DOHH2 (cell line): ENCODE measurements at regions not wholly inside any gene's neighbourhood (a gene's known extent, or its start where the extent isn't known, plus 50 kb on each side); places are given as distances from the start of the nearest gene placed in this dataset.

Experiments used
- H3F3A ChIP-seq: fragments of 200-600 bp; sonication (generic), shearing (Covaris generic); 2 replicates; pipeline ENCODE4 v1.6.0; 2016; ENCODE audit warnings: antibody characterized with exemption, mild to moderate bottlenecking; ENCODE audit not compliant: control insufficient read depth, insufficient read depth
- H3K27ac ChIP-seq: fragments of 200-600 bp; sonication (generic); 2 replicates; pipeline ENCODE4 v1.5.1; 2014; ENCODE audit warnings: low read depth, mild to moderate bottlenecking, low read length, moderate library complexity
- H3K27me3 ChIP-seq: fragments of 200-600 bp; sonication (generic); 2 replicates; pipeline ENCODE4 v1.6.1; 2014; ENCODE audit warnings: mild to moderate bottlenecking, low read length, mixed read lengths; ENCODE audit not compliant: control insufficient read depth
- H3K36me3 ChIP-seq: fragments of 200-600 bp; sonication (generic); 2 replicates; pipeline ENCODE4 v1.6.1; 2014; ENCODE audit warnings: mild to moderate bottlenecking, low read length, moderate library complexity, mixed read lengths; ENCODE audit not compliant: control insufficient read depth
- H3K4me1 ChIP-seq: fragments of 200-600 bp; sonication (generic); 2 replicates; pipeline ENCODE4 v1.6.1; 2014; ENCODE audit warnings: mild to moderate bottlenecking, low read length, mixed read lengths; ENCODE audit not compliant: control insufficient read depth
- H3K4me2 ChIP-seq: fragments of 200-600 bp; sonication (generic); 2 replicates; pipeline ENCODE4 v1.6.0; 2014; ENCODE audit warnings: mild to moderate bottlenecking, low read length, moderate library complexity
- H3K4me3 ChIP-seq: fragments of 200-600 bp; sonication (generic); 2 replicates; pipeline ENCODE4 v1.5.1; 2014; ENCODE audit warnings: mild to moderate bottlenecking, low read length, mixed read lengths
- H3K79me2 ChIP-seq: fragments of 200-600 bp; sonication (generic); 2 replicates; pipeline ENCODE4 v1.6.1; 2014; ENCODE audit warnings: mild to moderate bottlenecking, low read length, mixed read lengths; ENCODE audit not compliant: control insufficient read depth
- H3K9me2 ChIP-seq: fragments of 200-600 bp; sonication (generic); replicated peaks from 2 replicates; pipeline ENCODE4 v1.6.1; 2014; ENCODE audit warnings: mild to moderate bottlenecking, low read length, mixed read lengths; ENCODE audit not compliant: control insufficient read depth
- H3K9me3 ChIP-seq: fragments of 200-600 bp; sonication (generic); 2 replicates; pipeline ENCODE4 v1.6.1; 2014; ENCODE audit warnings: antibody characterized with exemption, low read length, mixed read lengths; ENCODE audit not compliant: control insufficient read depth, insufficient read depth
- H4K20me1 ChIP-seq: fragments of 200-600 bp; sonication (generic); 2 replicates; pipeline ENCODE4 v1.6.0; 2014; ENCODE audit warnings: low read depth, mild to moderate bottlenecking, antibody characterized with exemption, low read length, moderate library complexity; ENCODE audit not compliant: control insufficient read depth, insufficient read depth
- EZH2phosphoT487 ChIP-seq: fragments of 200-600 bp; sonication (generic); IDR thresholded peaks from 2 replicates; pipeline ENCODE4 v1.6.1; 2017; ENCODE audit warnings: borderline replicate concordance, mild to moderate bottlenecking, antibody characterized with exemption, low read length, moderate library complexity, mixed read lengths
- TF ChIP-seq, protein P1 (sequence below): fragments of 200-600 bp; sonication (generic); IDR thresholded peaks from one replicate; pipeline ENCODE4 v1.5.1; 2014; ENCODE audit warnings: antibody characterized with exemption, mild to moderate bottlenecking, low read depth, low read length; ENCODE audit not compliant: poor library complexity, severe bottlenecking

GRCh38 chr7:81887098-81888090, 117.5 kb upstream of the HGF start:
- H3K4me3 ChIP-seq: no peak overlapping the region
- H3K9me3 ChIP-seq: no peaks in the 10 kb centered on the region
- TF ChIP-seq, protein P1, sequence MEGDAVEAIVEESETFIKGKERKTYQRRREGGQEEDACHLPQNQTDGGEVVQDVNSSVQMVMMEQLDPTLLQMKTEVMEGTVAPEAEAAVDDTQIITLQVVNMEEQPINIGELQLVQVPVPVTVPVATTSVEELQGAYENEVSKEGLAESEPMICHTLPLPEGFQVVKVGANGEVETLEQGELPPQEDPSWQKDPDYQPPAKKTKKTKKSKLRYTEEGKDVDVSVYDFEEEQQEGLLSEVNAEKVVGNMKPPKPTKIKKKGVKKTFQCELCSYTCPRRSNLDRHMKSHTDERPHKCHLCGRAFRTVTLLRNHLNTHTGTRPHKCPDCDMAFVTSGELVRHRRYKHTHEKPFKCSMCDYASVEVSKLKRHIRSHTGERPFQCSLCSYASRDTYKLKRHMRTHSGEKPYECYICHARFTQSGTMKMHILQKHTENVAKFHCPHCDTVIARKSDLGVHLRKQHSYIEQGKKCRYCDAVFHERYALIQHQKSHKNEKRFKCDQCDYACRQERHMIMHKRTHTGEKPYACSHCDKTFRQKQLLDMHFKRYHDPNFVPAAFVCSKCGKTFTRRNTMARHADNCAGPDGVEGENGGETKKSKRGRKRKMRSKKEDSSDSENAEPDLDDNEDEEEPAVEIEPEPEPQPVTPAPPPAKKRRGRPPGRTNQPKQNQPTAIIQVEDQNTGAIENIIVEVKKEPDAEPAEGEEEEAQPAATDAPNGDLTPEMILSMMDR: no peak
- no peak for TF ChIP-seq EZH2phosphoT487
- H3K4me2 ChIP-seq: peak overlapping the region; percentile 28
- no peaks in the 10 kb centered on the region for H3K27me3 ChIP-seq
- no peaks in the 10 kb centered on the region for H3K9me2 ChIP-seq
- H3K4me1 ChIP-seq: peaks cover 17% of the 10 kb centered on the region
- H3K27ac ChIP-seq: no peak overlapping the region
- no peaks in the 10 kb centered on the region for H4K20me1 ChIP-seq
- H3F3A ChIP-seq: no peaks in the 10 kb centered on the region
- no peaks in the 10 kb centered on the region for H3K36me3 ChIP-seq
- no peaks in the 10 kb centered on the region for H3K79me2 ChIP-seq

GRCh38 chr7:81886211-81886764, 116.4 kb upstream of the HGF start:
- Histone ChIP-seq H3K9me2 (no peaks in the 10 kb centered on the region), H3K36me3 (no peaks in the 10 kb centered on the region), H3K27ac (no peak overlapping the region), H3K79me2 (no peaks in the 10 kb centered on the region), H4K20me1 (no peaks in the 10 kb centered on the region), H3K4me1 (peaks cover 22% of the 10 kb centered on the region), H3K4me3 (no peak overlapping the region), H3F3A (no peaks in the 10 kb centered on the region), H3K27me3 (no peaks in the 10 kb centered on the region), H3K9me3 (no peaks in the 10 kb centered on the region), H3K4me2 (no peak overlapping the region)
- TF ChIP-seq, protein P1: no peak
- TF ChIP-seq EZH2phosphoT487: no peak

DNA sequence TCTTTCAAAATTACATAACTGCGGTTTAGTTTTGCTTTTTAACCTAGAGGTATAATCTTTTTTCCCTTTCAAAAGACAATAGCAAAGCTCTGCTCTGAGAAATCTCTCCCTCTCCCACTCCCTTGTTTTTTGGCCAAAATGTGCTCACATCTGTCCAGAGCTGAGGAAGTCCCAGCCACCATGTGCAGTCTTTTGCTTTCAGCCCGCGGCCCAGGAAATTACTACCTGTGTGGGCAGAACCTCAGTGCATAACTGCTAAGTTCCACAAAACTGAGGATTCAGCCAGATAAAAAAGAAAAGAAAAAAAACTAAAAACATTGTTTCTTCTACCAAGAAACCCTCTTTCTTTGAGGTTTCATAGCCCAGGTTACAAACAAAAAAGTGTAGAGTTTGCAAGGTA, 115.0 kb upstream of the HGF start:
- H3K4me1 ChIP-seq: peaks cover 22% of the 10 kb centered on the region
- no peaks in the 10 kb centered on the region for H4K20me1 ChIP-seq
- no peaks in the 10 kb centered on the region for H3K36me3 ChIP-seq
- H3K79me2 ChIP-seq: no peaks in the 10 kb centered on the region
- no peaks in the 10 kb centered on the region for H3F3A ChIP-seq
- no peaks in the 10 kb centered on the region for H3K9me2 ChIP-seq
- no peaks in the 10 kb centered on the region for H3K9me3 ChIP-seq
- H3K27me3 ChIP-seq: no peaks in the 10 kb centered on the region
- TF ChIP-seq EZH2phosphoT487: no peak
- TF ChIP-seq, protein P1: no peak
- H3K27ac ChIP-seq: no peak overlapping the region
- no peak overlapping the region for H3K4me2 ChIP-seq
- no peak overlapping the region for H3K4me3 ChIP-seq
